ENCODE measurements at regions not wholly inside any gene's neighbourhood (a gene's known extent, or its start where the extent isn't known, plus 50 kb on each side); places are given as distances from the start of the nearest gene placed in this dataset.

GRCh38 chr4:157459785-157460184 lies 239.3 kb downstream of the GRIA2 start:
- DNase-seq = no peak

- no peak for DNase-seq
Observed at GRCh38 chr4:157447195-157447594, 226.7 kb downstream of the GRIA2 start.

- no peak for DNase-seq
Observed at GRCh38 chr4:157444014-157444413, 223.5 kb downstream of the GRIA2 start.

- DNase-seq = no peak
Observed at GRCh38 chr4:157443537-157443936, 223.0 kb downstream of the GRIA2 start.

GRCh38 chr4:157425897-157426296 lies 205.4 kb downstream of the GRIA2 start:
- DNase-seq = no peak

GRCh38 chr4:157423526-157424020 lies 203.0 kb downstream of the GRIA2 start:
- DNase-seq = no peak

- DNase-seq = no peak
Observed at GRCh38 chr4:157421365-157421764, 200.8 kb downstream of the GRIA2 start.

All from CD4-positive, alpha-beta T cell treated with Interleukin-10 for 1 hour (primary cell).